Immature natural killer cell (primary cell): ENCODE measurements at regions not wholly inside any gene's neighbourhood (a gene's known extent, or its start where the extent isn't known, plus 50 kb on each side); places are given as distances from the start of the nearest gene placed in this dataset.

Experiments
- DNase-seq, 3 donors: peaks; one replicate each; pipeline ENCODE4 v3.0.0; 2022; ENCODE audit warnings: mixed read lengths in 1 of 3
- H3K27ac Mint-ChIP-seq, 6 donors: one replicate each; pipeline ENCODE4 v1.8.0; 2020; ENCODE audit warnings: mixed read lengths in 6 of 6, mild to moderate bottlenecking in 5 of 6, inconsistent platforms in 4 of 6, moderate library complexity in 3 of 6
- H3K27me3 Mint-ChIP-seq, 3 donors: one replicate each; pipeline ENCODE4 v1.8.0; 2020 to 2021; ENCODE audit warnings: low read depth in 3 of 3, mild to moderate bottlenecking in 3 of 3, mixed read lengths in 3 of 3, moderate library complexity in 3 of 3, inconsistent platforms in 1 of 3
- H3K36me3 Mint-ChIP-seq, 3 donors: one replicate each; pipeline ENCODE4 v1.8.0; 2020; ENCODE audit warnings: mixed read lengths in 3 of 3, inconsistent platforms in 2 of 3, mild to moderate bottlenecking in 2 of 3
- H3K4me1 Mint-ChIP-seq, 2 donors: one replicate each; pipeline ENCODE4 v1.8.0; 2020; ENCODE audit warnings: inconsistent platforms in 2 of 2, mild to moderate bottlenecking in 2 of 2, mixed read lengths in 2 of 2, moderate library complexity in 1 of 2
- H3K4me3 Mint-ChIP-seq, 5 donors: one replicate each; pipeline ENCODE4 v1.8.0; 2020; ENCODE audit warnings: mild to moderate bottlenecking in 5 of 5, mixed read lengths in 5 of 5, inconsistent platforms in 3 of 5, moderate library complexity in 3 of 5
- H3K9me3 Mint-ChIP-seq, 6 donors: one replicate each; pipeline ENCODE4 v1.8.0; 2020; ENCODE audit warnings: mild to moderate bottlenecking in 6 of 6, mixed read lengths in 6 of 6, inconsistent platforms in 4 of 6, moderate library complexity in 3 of 6

GRCh38 chr2:15769235-15769634 lies 171.1 kb upstream of the MYCN start:
- Mint-ChIP-seq H3K27me3 (peaks cover 0 to 4% (median 0%) of the 10 kb centered on the region in 3 donors), H3K36me3 (no peaks in the 10 kb centered on the region), H3K4me3 (no peak overlapping the region), H3K27ac (no peak overlapping the region), H3K9me3 (peaks cover 0 to 1% (median 0%) of the 10 kb centered on the region in 6 donors), H3K4me1 (no peaks in the 10 kb centered on the region)
- no peak for DNase-seq

DNA sequence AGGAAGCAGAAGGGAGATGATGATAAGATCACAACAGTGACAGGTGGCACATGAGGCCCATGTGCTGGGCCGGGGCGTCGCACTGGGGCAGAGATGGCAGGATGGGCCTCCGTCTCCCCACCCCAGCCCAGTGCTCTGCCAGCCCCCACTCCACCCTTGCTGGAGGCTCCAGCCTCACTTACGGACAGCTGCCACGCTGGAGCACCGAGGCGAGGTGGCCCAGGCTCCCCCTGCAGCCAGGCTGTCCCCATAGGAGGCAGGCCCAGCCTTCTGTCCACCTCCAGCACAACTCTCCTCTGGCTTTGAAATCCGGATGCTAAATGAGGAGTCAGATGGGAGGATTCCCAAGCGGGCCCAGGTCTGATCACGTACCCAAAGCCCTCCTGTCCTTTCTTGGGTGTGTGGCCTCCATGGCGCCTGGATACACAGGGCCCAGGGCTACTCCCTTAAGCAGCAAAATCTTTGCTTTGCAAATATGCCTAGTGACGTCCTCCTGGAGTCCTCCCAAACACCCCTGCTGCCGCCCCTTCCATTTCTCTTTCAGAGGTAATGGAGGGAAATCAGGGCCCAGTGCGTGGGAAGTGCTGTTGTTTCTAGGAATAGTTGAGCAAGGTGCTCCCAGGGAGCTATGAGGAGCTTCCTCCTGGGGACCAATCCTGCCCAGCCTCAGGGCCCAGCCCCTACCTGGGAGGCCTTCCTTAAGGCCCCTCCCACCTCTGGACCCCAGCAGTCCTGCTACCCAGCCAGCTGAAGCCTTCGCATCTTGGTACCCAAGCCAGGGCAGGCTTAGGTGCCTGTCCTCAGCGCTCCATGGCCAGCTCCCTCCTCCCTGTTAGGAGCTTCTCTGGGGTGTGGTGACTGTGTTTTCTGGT lies 170.4 kb upstream of the MYCN start:
- no peak overlapping the region for H3K4me3 Mint-ChIP-seq
- H3K9me3 Mint-ChIP-seq = peaks cover 0 to 1% (median 0%) of the 10 kb centered on the region in 6 donors
- no peak for DNase-seq
- no peak overlapping the region for H3K27ac Mint-ChIP-seq
- no peaks in the 10 kb centered on the region for H3K36me3 Mint-ChIP-seq
- peaks cover 0 to 2% (median 0%) of the 10 kb centered on the region in 3 donors for H3K27me3 Mint-ChIP-seq
- no peaks in the 10 kb centered on the region for H3K4me1 Mint-ChIP-seq

DNA sequence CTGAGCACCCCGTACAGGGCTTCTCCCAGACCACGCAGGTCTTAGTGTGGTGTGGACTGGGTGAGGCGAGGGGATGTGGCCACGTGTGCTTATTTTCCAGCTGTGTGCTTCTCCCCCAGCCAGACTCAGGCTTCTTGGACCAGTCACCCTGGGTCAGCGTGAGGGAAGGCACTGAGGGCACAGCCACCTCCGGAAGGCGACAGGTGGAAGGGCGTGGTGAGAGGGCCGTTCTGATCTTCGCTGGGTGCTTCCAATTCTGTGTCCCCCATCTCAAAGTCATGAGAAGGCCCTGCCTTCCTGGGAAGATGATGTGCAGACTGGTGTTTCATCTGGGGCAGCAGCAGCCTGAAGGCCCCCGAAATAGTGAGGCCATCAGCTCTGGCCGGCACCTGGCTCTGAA lies 169.7 kb upstream of the MYCN start:
- peaks cover 0 to 4% (median 2%) of the 10 kb centered on the region in 3 donors for H3K27me3 Mint-ChIP-seq
- peaks cover 0 to 1% (median 0%) of the 10 kb centered on the region in 6 donors for H3K9me3 Mint-ChIP-seq
- no peak overlapping the region for H3K4me3 Mint-ChIP-seq
- no peaks in the 10 kb centered on the region for H3K4me1 Mint-ChIP-seq
- no peak for DNase-seq
- no peaks in the 10 kb centered on the region for H3K36me3 Mint-ChIP-seq
- no peak overlapping the region for H3K27ac Mint-ChIP-seq

- H3K4me3 Mint-ChIP-seq = no peak overlapping the region
- DNase-seq = no peak
- no peaks in the 10 kb centered on the region for H3K4me1 Mint-ChIP-seq
- H3K27ac Mint-ChIP-seq = no peak overlapping the region
- H3K27me3 Mint-ChIP-seq = peaks cover 0 to 4% (median 2%) of the 10 kb centered on the region in 3 donors
- H3K9me3 Mint-ChIP-seq = peaks cover 0 to 1% (median 0%) of the 10 kb centered on the region in 6 donors
- no peaks in the 10 kb centered on the region for H3K36me3 Mint-ChIP-seq
Measured at GRCh38 chr2:15771124-15771523, 169.2 kb upstream of the MYCN start.

- no peak for DNase-seq
- Mint-ChIP-seq H3K27ac (no peak overlapping the region), H3K4me3 (no peak overlapping the region), H3K9me3 (peaks cover 0 to 1% (median 0%) of the 10 kb centered on the region in 6 donors), H3K36me3 (no peaks in the 10 kb centered on the region), H3K27me3 (peaks cover 0 to 4% (median 2%) of the 10 kb centered on the region in 3 donors), H3K4me1 (no peaks in the 10 kb centered on the region)
Measured at GRCh38 chr2:15772086-15772595, 168.2 kb upstream of the MYCN start.

GRCh38 chr2:15772681-15773080 lies 167.7 kb upstream of the MYCN start:
- H3K27ac Mint-ChIP-seq = no peak overlapping the region
- no peaks in the 10 kb centered on the region for H3K4me1 Mint-ChIP-seq
- peaks cover 0 to 4% (median 2%) of the 10 kb centered on the region in 3 donors for H3K27me3 Mint-ChIP-seq
- H3K4me3 Mint-ChIP-seq = no peak overlapping the region
- DNase-seq = no peak
- peaks cover 0 to 1% (median 0%) of the 10 kb centered on the region in 6 donors for H3K9me3 Mint-ChIP-seq
- H3K36me3 Mint-ChIP-seq = no peaks in the 10 kb centered on the region

DNA sequence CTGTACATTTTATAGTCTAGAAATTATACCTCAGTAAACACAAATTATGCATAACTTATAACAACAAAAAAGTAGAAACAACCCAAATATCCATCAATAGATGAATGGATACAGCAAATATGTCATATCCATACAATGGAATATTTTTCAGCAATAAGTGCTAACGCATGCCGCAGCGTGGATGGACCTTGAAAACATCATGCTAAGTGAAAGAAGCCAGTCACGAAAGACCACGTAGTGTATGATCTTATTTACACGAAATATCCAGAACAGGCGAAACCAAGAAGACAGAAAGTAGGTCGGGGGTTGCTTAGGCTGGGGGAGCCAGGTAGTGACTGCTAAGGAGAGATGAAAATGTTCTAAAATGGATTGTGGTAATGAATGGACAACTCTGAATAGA lies 167.1 kb upstream of the MYCN start:
- DNase-seq = no peak
- Mint-ChIP-seq H3K4me3 (no peak overlapping the region), H3K4me1 (no peaks in the 10 kb centered on the region), H3K9me3 (peaks cover 0 to 1% (median 0%) of the 10 kb centered on the region in 6 donors), H3K27ac (no peak overlapping the region), H3K36me3 (no peaks in the 10 kb centered on the region), H3K27me3 (peaks cover 0 to 4% (median 4%) of the 10 kb centered on the region in 3 donors)

GRCh38 chr2:15773846-15774245 lies 166.5 kb upstream of the MYCN start:
- Mint-ChIP-seq H3K27ac (no peak overlapping the region), H3K4me3 (no peak overlapping the region), H3K9me3 (peaks cover 0 to 1% (median 0%) of the 10 kb centered on the region in 6 donors), H3K4me1 (no peaks in the 10 kb centered on the region), H3K27me3 (peaks cover 0 to 4% (median 4%) of the 10 kb centered on the region in 3 donors), H3K36me3 (no peaks in the 10 kb centered on the region)
- no peak for DNase-seq

- Mint-ChIP-seq H3K9me3 (no peaks in the 10 kb centered on the region), H3K27me3 (peaks cover 0 to 4% (median 2%) of the 10 kb centered on the region in 3 donors), H3K4me1 (no peaks in the 10 kb centered on the region), H3K36me3 (no peaks in the 10 kb centered on the region), H3K4me3 (no peak overlapping the region), H3K27ac (no peak overlapping the region)
- DNase-seq = no peak
Measured at GRCh38 chr2:15775753-15776628, 164.4 kb upstream of the MYCN start.

DNA sequence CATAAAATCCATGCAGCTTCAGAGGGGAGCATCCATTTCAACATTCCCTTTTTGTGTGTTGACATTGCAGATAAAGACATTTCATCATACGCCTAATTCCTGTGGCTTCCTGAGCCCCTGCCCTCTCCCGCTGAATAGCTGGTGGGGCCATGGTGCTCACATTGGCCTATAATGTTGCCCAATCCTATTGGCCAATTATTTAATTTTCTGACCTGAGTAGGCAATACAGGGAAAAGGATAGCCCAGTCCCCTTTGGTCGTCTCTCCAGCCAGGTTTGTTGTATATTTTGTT lies 163.8 kb upstream of the MYCN start:
- Mint-ChIP-seq H3K36me3 (no peaks in the 10 kb centered on the region), H3K9me3 (no peaks in the 10 kb centered on the region)

DNA sequence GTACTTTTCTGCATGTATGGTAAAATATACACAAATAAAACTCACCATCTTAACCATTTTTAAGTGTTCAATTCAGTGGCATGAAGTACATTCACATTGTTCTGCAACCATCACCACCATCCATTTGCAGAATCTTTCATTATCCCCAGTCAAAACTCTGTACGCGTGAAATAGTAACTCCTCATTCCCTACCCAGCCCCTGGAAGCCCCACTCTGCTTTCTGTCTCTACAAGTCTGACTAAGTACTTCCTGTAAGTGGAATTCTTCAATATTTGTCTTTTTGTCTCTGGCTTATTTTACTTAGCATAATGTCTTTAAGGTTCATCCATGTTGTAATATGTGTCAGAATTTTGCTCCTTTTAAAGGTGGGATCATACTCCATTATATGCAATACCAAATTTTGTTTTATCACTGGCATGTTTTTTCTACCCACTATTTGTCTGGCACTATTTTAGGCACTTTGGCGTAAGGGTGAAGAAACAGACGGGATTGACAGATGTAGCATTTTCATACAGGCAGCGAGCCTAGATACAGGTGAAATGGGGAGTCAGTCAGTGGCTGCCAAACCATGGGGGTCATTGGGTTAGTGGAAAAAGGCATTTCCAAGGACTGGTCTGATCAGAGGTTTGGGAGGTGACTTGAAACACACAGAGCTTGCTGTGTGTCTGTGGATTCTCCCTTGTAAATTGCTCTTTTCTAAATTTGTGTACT lies 163.2 kb upstream of the MYCN start:
- no peaks in the 10 kb centered on the region for H3K9me3 Mint-ChIP-seq

More for the DNA sequence above, 163.8 kb upstream of the MYCN start:
- H3K4me1 Mint-ChIP-seq = no peaks in the 10 kb centered on the region
- H3K4me3 Mint-ChIP-seq = no peak overlapping the region
- no peak for DNase-seq
- H3K27me3 Mint-ChIP-seq = peaks cover 0 to 4% (median 2%) of the 10 kb centered on the region in 3 donors
- H3K27ac Mint-ChIP-seq = no peak overlapping the region

GRCh38 chr2:15777795-15778371 lies 162.5 kb upstream of the MYCN start:
- H3K4me3 Mint-ChIP-seq = no peak overlapping the region
- H3K36me3 Mint-ChIP-seq = no peaks in the 10 kb centered on the region
- no peaks in the 10 kb centered on the region for H3K9me3 Mint-ChIP-seq
- H3K27ac Mint-ChIP-seq = no peak overlapping the region
- H3K27me3 Mint-ChIP-seq = peaks cover 2 to 4% (median 2%) of the 10 kb centered on the region in 3 donors
- no peak for DNase-seq
- H3K4me1 Mint-ChIP-seq = no peaks in the 10 kb centered on the region

More for the DNA sequence above, 163.2 kb upstream of the MYCN start:
- Mint-ChIP-seq H3K36me3 (no peaks in the 10 kb centered on the region), H3K27ac (no peak overlapping the region), H3K4me3 (no peak overlapping the region), H3K27me3 (peaks cover 2 to 4% (median 2%) of the 10 kb centered on the region in 3 donors), H3K4me1 (no peaks in the 10 kb centered on the region)
- DNase-seq = no peak

DNA sequence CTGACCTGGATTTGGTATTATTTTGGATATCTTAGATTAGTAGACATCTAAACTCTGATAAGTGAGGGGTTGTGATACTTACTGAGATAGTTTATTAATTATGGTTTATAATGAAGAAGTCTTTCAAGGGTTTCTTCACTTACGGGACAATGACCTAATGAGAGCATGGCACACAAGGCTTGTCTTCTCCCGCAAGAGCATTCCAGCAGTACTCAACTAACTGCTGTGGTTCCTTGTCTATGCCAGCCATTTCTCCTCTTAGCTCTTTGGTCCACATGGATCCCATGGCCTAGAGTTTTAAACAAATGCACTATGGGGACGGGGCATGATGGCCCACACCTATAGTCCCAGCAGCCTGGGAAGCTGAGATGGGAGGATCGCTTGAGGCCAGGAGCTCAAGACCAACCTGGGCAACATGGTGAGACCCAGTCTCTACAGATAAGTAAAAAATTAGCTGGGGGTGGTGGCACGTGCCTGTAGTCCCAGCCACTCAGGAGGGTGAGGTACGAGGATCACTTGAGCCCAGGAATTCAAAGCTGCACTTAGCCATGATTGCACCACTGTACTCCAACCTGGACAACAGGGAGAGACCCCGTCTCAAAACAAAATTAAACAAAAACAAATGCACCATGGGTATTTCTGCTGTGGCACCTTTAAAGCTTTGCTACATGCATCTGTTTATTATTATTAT lies 161.7 kb upstream of the MYCN start:
- Mint-ChIP-seq H3K36me3 (no peaks in the 10 kb centered on the region), H3K27ac (no peak overlapping the region), H3K9me3 (peaks cover 0 to 1% (median 0%) of the 10 kb centered on the region in 6 donors), H3K4me1 (no peaks in the 10 kb centered on the region), H3K4me3 (no peak overlapping the region), H3K27me3 (peaks cover 2 to 4% (median 2%) of the 10 kb centered on the region in 3 donors)
- no peak for DNase-seq
